ENCODE measurements at regions not wholly inside any gene's neighbourhood (a gene's known extent, or its start where the extent isn't known, plus 50 kb on each side); places are given as distances from the start of the nearest gene placed in this dataset.

DNA sequence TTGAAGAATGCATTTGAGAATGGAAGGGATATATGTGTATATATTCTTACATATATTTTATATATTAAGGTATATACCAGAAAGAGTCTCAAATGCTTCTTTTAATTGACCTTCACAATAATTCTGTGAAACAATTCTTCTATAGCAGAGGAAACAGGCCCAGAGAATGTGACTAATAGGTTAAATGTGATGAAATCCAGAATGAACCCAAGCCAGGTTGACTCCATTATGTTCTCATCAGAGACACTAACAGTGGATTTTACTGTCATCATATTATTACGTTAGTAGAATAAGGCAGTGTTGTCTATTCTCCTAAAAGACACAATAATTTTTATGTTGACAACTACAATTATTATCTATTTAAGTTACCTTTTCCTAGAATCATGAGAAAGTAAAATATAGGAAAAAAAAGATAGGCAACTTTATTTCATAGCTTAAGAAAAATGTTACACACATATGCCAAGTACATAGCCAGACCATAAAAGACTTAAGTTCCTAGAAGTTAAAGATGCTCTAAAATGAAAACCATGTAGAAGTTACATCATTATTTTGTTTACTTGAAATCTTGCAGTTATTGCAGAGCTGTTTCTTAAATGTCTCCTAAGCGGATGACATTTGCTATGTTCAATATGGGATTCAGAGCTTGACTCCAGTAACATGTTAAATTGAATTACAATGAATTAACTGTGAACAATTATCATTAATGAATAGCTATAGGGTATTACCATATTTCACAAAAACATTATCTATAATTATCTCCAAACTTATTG is 56.2 kb upstream of the ANKRD50 start:
- no peak for DNase-seq (ENCODE audit: low read depth in 1 of 2, low spot score in 1 of 2)
- in situ Hi-C loops (cut with HindIII; ENCODE audit: low pct_unique_long_range_greater_than_20kb, low sequenced_read_pairs): no loop called here
- TF ChIP-seq JUND (IDR thresholded peaks at IDR 0.05; ENCODE audit: low read depth): no peak

- DNase-seq (ENCODE audit: low read depth in 1 of 2, low spot score in 1 of 2): no peak
- in situ Hi-C loops (cut with HindIII; ENCODE audit: low pct_unique_long_range_greater_than_20kb, low sequenced_read_pairs): no loop called here
- TF ChIP-seq JUND (IDR thresholded peaks at IDR 0.05; ENCODE audit: low read depth): no peak
These were observed 50.4 kb upstream of the ANKRD50 start for GRCh38 chr4:124762956-124763355.

Measured in T47D (cell line).